Astrocyte (in vitro differentiated cells and primary cell): ENCODE measurements at regions not wholly inside any gene's neighbourhood (a gene's known extent, or its start where the extent isn't known, plus 50 kb on each side); places are given as distances from the start of the nearest gene placed in this dataset.

ENCODE experiments used
- CTCF ChIP-seq: IDR thresholded peaks from 2 replicates; pipeline ENCODE4 v1.5.1; 2011; ENCODE audit warnings: low read depth, mild to moderate bottlenecking, inconsistent platforms, low read length, moderate library complexity; ENCODE audit not compliant: insufficient read depth
- EZH2 ChIP-seq: IDR thresholded peaks from 2 replicates; pipeline ENCODE4 v1.6.1; 2012; ENCODE audit warnings: mild to moderate bottlenecking, low read length, inconsistent platforms; ENCODE audit not compliant: insufficient read depth

GRCh38 chr15:58274885-58275284 lies 136.7 kb downstream of the AQP9 start:
- TF ChIP-seq CTCF (no peak), EZH2 (no peak)
